ENCODE measurements at regions not wholly inside any gene's neighbourhood (a gene's known extent, or its start where the extent isn't known, plus 50 kb on each side); places are given as distances from the start of the nearest gene placed in this dataset.

DNA sequence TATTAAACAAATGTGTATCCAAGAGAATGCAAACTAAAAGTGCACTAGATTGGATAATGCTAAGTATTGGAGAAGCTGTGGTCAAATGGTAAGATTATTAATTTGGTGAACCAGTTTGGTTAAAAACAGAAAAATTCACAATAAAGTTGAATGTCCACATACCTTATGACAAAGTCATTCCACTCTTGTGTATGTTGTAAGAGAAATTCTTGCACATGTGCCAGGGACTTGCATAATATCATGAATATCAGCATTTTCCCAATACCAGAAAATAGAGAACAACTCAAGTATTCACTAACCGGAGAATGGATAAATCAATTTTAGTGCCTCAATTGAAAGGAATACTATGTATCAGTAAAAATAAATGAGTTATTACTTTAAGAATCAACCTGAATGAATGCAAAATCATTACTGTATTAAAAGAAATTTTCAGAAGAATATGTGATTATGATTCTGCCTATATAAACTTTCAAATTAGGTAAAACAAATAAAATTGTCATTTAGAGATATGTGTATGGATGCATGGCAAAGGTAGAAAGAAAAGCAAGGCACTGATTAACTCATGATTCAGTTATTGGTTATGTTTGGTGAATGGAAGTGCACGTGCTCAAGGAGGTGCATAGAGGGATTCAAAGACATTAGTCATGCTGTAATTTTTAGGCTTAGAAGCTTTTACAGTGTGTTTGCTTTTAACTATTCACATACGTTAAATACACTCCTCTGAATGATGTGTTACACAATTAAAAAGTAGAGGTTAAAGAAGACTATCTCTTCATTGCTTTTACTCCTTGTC, 217.4 kb upstream of the KCNK2 start:
- no peak for TF ChIP-seq GATA2 (IDR thresholded peaks at IDR 0.05; ENCODE audit: low read depth, low read length)
- no peak for TF ChIP-seq GATA3 (IDR thresholded peaks at IDR 0.05; ENCODE audit: low read depth, low read length)

- TF ChIP-seq GATA2 (IDR thresholded peaks at IDR 0.05; ENCODE audit: low read depth, low read length) (no peak), GATA3 (IDR thresholded peaks at IDR 0.05; ENCODE audit: low read depth, low read length) (no peak)
Measured at GRCh38 chr1:214880956-214881355, 201.6 kb upstream of the KCNK2 start.

DNA sequence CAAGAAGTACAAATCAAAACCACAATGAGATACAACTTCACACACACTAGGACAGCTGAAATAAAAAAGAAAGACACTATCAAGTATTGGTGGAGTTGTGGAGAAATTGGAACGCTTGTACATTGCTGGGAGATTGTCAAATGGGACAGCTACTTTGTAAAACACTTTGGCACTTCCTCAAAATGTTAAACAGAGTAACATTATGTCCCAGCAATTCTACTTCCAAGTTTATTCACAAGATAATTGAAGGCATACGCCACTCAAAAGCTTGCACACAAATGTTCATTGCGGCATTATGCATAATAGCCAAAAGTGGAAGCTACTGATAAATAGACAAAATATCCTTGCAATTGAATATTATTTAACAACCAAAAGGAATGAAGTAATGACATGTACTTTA, 199.9 kb upstream of the KCNK2 start:
- TF ChIP-seq GATA3 (IDR thresholded peaks at IDR 0.05; ENCODE audit: low read depth, low read length) (no peak), GATA2 (IDR thresholded peaks at IDR 0.05; ENCODE audit: low read depth, low read length) (no peak)

GRCh38 chr1:214895011-214895600, 187.4 kb upstream of the KCNK2 start:
- no peak for TF ChIP-seq GATA2 (IDR thresholded peaks at IDR 0.05; ENCODE audit: low read depth, low read length)
- no peak for TF ChIP-seq GATA3 (IDR thresholded peaks at IDR 0.05; ENCODE audit: low read depth, low read length)

DNA sequence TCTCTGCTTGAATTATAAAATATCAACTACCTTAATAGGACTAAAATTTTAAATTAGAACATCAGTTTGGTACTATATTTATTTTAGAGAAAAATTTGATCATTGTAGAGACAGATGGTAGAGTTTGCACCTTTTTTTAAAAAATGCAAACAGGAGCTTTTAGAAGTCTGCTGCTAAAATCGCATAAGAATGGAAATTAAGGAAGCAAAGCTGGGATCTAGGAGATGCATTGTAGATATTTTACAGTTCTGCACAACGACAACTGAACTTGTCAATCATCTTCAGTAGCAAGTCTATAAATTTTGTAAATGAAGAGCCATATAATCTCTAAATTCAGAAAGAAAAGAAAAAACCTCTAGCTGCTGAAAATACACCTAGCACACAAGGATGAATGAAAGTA, 185.6 kb upstream of the KCNK2 start:
- TF ChIP-seq GATA3 (IDR thresholded peaks at IDR 0.05; ENCODE audit: low read depth, low read length) = no peak
- TF ChIP-seq GATA2 (IDR thresholded peaks at IDR 0.05; ENCODE audit: low read depth, low read length) = no peak

DNA sequence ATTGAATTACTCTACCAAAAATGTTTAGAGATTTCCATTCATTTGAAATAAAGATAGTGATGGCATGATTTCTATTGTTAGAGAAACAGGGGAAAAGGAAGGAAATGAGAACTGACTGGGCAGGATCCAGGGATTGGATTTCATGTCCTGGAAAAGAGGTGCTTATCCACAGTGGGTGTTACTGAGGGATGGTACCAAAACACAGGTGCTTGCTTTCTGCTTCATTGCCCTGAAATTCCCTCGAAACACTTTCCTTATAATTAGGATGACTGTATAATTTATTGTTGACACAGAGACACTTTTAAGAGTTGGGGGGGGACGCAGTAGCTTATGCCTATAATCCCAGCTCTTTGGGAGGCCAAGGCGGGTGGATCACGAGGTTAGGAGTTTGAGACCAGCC, 185.0 kb upstream of the KCNK2 start:
- TF ChIP-seq GATA2 (IDR thresholded peaks at IDR 0.05; ENCODE audit: low read depth, low read length) (no peak), GATA3 (IDR thresholded peaks at IDR 0.05; ENCODE audit: low read depth, low read length) (no peak)

DNA sequence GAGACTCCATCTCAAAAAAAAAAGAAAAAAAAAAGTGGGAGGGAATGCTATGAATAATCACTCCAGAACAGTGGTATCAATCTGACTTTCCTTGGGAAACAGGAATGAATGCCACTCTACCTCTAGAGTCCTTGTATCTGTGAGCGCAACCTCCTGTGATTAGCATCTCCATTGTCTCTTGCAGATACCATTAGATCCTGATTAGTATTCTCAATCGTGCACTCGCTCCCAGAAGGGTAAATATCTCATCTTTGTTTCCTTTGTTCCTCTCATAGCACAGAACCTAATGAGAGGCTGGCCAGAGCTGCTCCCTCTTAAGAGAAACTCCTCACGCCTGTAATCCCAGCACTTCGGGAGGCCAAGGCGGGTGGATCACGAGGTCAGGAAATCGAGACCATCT, 184.4 kb upstream of the KCNK2 start:
- TF ChIP-seq GATA3 (IDR thresholded peaks at IDR 0.05; ENCODE audit: low read depth, low read length) (no peak), GATA2 (IDR thresholded peaks at IDR 0.05; ENCODE audit: low read depth, low read length) (no peak)

- no peak for TF ChIP-seq GATA3 (IDR thresholded peaks at IDR 0.05; ENCODE audit: low read depth, low read length)
- no peak for TF ChIP-seq GATA2 (IDR thresholded peaks at IDR 0.05; ENCODE audit: low read depth, low read length)
Measured at GRCh38 chr1:214898718-214899117, 183.8 kb upstream of the KCNK2 start.

- TF ChIP-seq GATA3 (IDR thresholded peaks at IDR 0.05; ENCODE audit: low read depth, low read length) (no peak), GATA2 (IDR thresholded peaks at IDR 0.05; ENCODE audit: low read depth, low read length) (no peak)
Measured at GRCh38 chr1:214899908-214900460, 182.6 kb upstream of the KCNK2 start.

GRCh38 chr1:214900590-214900989, 181.9 kb upstream of the KCNK2 start:
- TF ChIP-seq GATA3 (IDR thresholded peaks at IDR 0.05; ENCODE audit: low read depth, low read length) (no peak), GATA2 (IDR thresholded peaks at IDR 0.05; ENCODE audit: low read depth, low read length) (no peak)

- TF ChIP-seq GATA3 (IDR thresholded peaks at IDR 0.05; ENCODE audit: low read depth, low read length) (no peak), GATA2 (IDR thresholded peaks at IDR 0.05; ENCODE audit: low read depth, low read length) (no peak)
Measured at GRCh38 chr1:214901718-214902117, 180.8 kb upstream of the KCNK2 start.

- no peak for TF ChIP-seq GATA2 (IDR thresholded peaks at IDR 0.05; ENCODE audit: low read depth, low read length)
- no peak for TF ChIP-seq GATA3 (IDR thresholded peaks at IDR 0.05; ENCODE audit: low read depth, low read length)
Measured at GRCh38 chr1:214902636-214903320, 179.8 kb upstream of the KCNK2 start.

DNA sequence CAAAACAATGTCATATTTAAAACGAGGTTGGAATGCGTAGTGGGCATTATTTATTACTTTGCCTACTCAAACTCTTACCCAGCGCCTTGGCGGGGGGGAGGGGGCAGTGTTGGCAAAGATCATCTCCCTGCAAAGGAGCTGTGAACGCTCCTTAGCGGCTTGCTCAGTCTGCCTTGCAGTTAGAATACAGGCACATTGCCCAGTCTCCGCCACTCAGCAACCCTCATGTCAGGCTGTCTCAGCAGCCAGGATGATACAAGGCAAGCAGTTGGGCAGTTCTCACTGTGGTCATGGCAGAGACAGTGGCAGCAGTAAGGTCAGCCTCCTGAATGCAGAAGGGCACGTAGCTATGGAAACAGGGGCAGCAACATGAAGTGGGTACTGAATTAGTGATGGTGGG, 170.4 kb upstream of the KCNK2 start:
- no peak for TF ChIP-seq GATA2 (IDR thresholded peaks at IDR 0.05; ENCODE audit: low read depth, low read length)

GRCh38 chr1:214913966-214914365, 168.6 kb upstream of the KCNK2 start:
- no peak for TF ChIP-seq GATA3 (IDR thresholded peaks at IDR 0.05; ENCODE audit: low read depth, low read length)
- no peak for TF ChIP-seq GATA2 (IDR thresholded peaks at IDR 0.05; ENCODE audit: low read depth, low read length)
